H1 (cell line): ENCODE measurements at regions not wholly inside any gene's neighbourhood (a gene's known extent, or its start where the extent isn't known, plus 50 kb on each side); places are given as distances from the start of the nearest gene placed in this dataset.

Experiments
- CTCF ChIA-PET: fragments of 300-600 bp; sonication (Branson Sonifier 250); formaldehyde crosslinking; loops from one replicate; lab custom pipeline; 2021; ENCODE audit not compliant: partially characterized antibody; lab: Charles Lee
- POLR2A ChIA-PET: fragments of 300-600 bp; sonication (Branson Sonifier 250); formaldehyde crosslinking; loops from one replicate; lab custom pipeline; 2021; ENCODE audit warnings: inconsistent platforms; ENCODE audit not compliant: partially characterized antibody; lab: Charles Lee
- DNase-seq, 2 experiments: peaks; one replicate each; pipeline versions ENCODE4 v3.0.0 to v3.0.0-alpha.2; 2010 to 2022; ENCODE audit warnings: low spot score in 2 of 2, low read depth in 1 of 2, mixed read lengths in 1 of 2
- FAIRE-seq: peaks from 2 replicates; lab custom pipeline; 2011; peaks lifted over from hg19 to GRCh38; lab: Jason Lieb, UNC
- H2AFZ ChIP-seq: 2 replicates; pipeline ENCODE4 v1.8.1; 2012; ENCODE audit warnings: low read length, inconsistent platforms
- H2AK5ac ChIP-seq: 2 replicates; pipeline ENCODE4 v1.6.1; 2013; ENCODE audit warnings: low read depth, low read length
- H2BK120ac ChIP-seq: replicated peaks from 2 replicates; pipeline ENCODE3; 2013; ENCODE audit warnings: low read depth, low read length, inconsistent platforms
- H2BK12ac ChIP-seq: 2 replicates; pipeline ENCODE4 v1.6.1; 2013; ENCODE audit warnings: low read depth, low read length
- H2BK15ac ChIP-seq: 2 replicates; pipeline ENCODE4 v1.6.1; 2013; ENCODE audit warnings: low read length
- H2BK20ac ChIP-seq: 2 replicates; pipeline ENCODE4 v1.6.1; 2013; ENCODE audit warnings: low read length
- H2BK5ac ChIP-seq: 2 replicates; pipeline ENCODE4 v1.6.1; 2013; ENCODE audit warnings: low read depth, low read length
- H3K14ac ChIP-seq: 2 replicates; pipeline ENCODE4 v1.6.1; 2013; ENCODE audit warnings: inconsistent platforms; ENCODE audit not compliant: insufficient read length
- H3K18ac ChIP-seq: 2 replicates; pipeline ENCODE4 v1.6.1; 2013; ENCODE audit warnings: low read length; ENCODE audit errors: extremely low read depth
- H3K23ac ChIP-seq: 2 replicates; pipeline ENCODE4 v1.6.1; 2013; ENCODE audit warnings: inconsistent platforms; ENCODE audit not compliant: insufficient read length
- H3K23me2 ChIP-seq: 2 replicates; pipeline ENCODE4 v1.6.1; 2013; ENCODE audit warnings: low read depth, low read length
- H3K27ac ChIP-seq: 2 replicates; pipeline ENCODE4 v1.6.1; 2011; ENCODE audit warnings: low read depth, low read length, inconsistent platforms
- H3K27me3 ChIP-seq, 4 experiments: replicated peaks in 1 of 4; 1 replicate in 1 of 4; 2 replicates in 3 of 4; pipeline versions ENCODE4 v1.6.1 to v1.8.1; 2011 to 2013; ENCODE audit warnings: low read length in 3 of 4, mild to moderate bottlenecking in 3 of 4, inconsistent platforms in 2 of 4, mixed read lengths in 2 of 4, moderate library complexity in 1 of 4; ENCODE audit not compliant: control insufficient read depth in 3 of 4, insufficient read depth in 3 of 4; ENCODE audit errors: extremely low read depth in 1 of 4
- H3K36me3 ChIP-seq, 4 experiments: 2 replicates each; pipeline versions ENCODE4 v1.6.1 to v1.8.1; 2011 to 2013; ENCODE audit warnings: mild to moderate bottlenecking in 4 of 4, low read length in 3 of 4, moderate library complexity in 2 of 4, control low read depth in 1 of 4, inconsistent platforms in 1 of 4; ENCODE audit not compliant: insufficient read depth in 4 of 4, control insufficient read depth in 2 of 4
- H3K4ac ChIP-seq: replicated peaks from 2 replicates; pipeline ENCODE3; 2013; ENCODE audit warnings: low read length, low read depth, mixed read lengths, inconsistent platforms; ENCODE audit not compliant: insufficient read length
- H3K4me1 ChIP-seq, 4 experiments: replicated peaks in 1 of 4; 1 replicate in 1 of 4; 2 replicates in 3 of 4; pipeline versions ENCODE4 v1.6.1 to v1.8.1; 2011 to 2013; ENCODE audit warnings: low read length in 3 of 4, inconsistent platforms in 2 of 4, mixed read lengths in 1 of 4; ENCODE audit not compliant: insufficient read depth in 4 of 4, control insufficient read depth in 3 of 4
- H3K4me2 ChIP-seq, 2 experiments: 2 replicates each; pipeline versions ENCODE4 v1.6.1 to v1.8.1; 2011 to 2013; ENCODE audit warnings: low read depth in 2 of 2, low read length in 2 of 2, control low read depth in 1 of 2, inconsistent platforms in 1 of 2, mild to moderate bottlenecking in 1 of 2; ENCODE audit not compliant: insufficient read depth in 1 of 2
- H3K4me3 ChIP-seq, 4 experiments: fragments of 200-600, 300-600 bp in 1 of 4; sonication (generic), shearing (Covaris generic), sonication (Bioruptor Twin) in 1 of 4; 2 replicates each; pipeline versions ENCODE4 v1.5.1 to v1.8.1; 2011 to 2016; ENCODE audit warnings: low read length in 4 of 4, low read depth in 3 of 4, control low read depth in 2 of 4, inconsistent platforms in 2 of 4, mild to moderate bottlenecking in 2 of 4, mixed read lengths in 1 of 4, moderate library complexity in 1 of 4; ENCODE audit not compliant: insufficient read depth in 2 of 4; ENCODE audit errors: extremely low read depth in 1 of 4
- H3K56ac ChIP-seq: replicated peaks from 2 replicates; pipeline ENCODE3; 2013; ENCODE audit warnings: low read depth, mild to moderate bottlenecking, mixed read lengths, low read length, inconsistent platforms; ENCODE audit not compliant: insufficient read length
- H3K79me1 ChIP-seq: 2 replicates; pipeline ENCODE4 v1.6.1; 2013; ENCODE audit warnings: low read depth, low read length, control low read depth
- H3K79me2 ChIP-seq, 2 experiments: 2 replicates each; pipeline versions ENCODE4 v1.6.1 to v1.8.1; 2012 to 2013; ENCODE audit warnings: low read length in 2 of 2, mild to moderate bottlenecking in 2 of 2, inconsistent platforms in 1 of 2; ENCODE audit not compliant: insufficient read depth in 2 of 2, control insufficient read depth in 1 of 2
- H3K9ac ChIP-seq, 4 experiments: replicated peaks in 1 of 4; 1 replicate in 1 of 4; 2 replicates in 3 of 4; pipeline versions ENCODE4 v1.6.1 to v1.8.1; 2011 to 2013; ENCODE audit warnings: low read depth in 3 of 4, low read length in 3 of 4, control low read depth in 2 of 4, mild to moderate bottlenecking in 2 of 4, moderate library complexity in 2 of 4, inconsistent platforms in 1 of 4; ENCODE audit errors: extremely low read depth in 1 of 4
- H3K9me3 ChIP-seq, 2 experiments: 2 replicates each; pipeline versions ENCODE4 v1.6.1 to v1.8.1; 2012 to 2013; ENCODE audit warnings: mild to moderate bottlenecking in 2 of 2, moderate library complexity in 2 of 2, control low read depth in 1 of 2, inconsistent platforms in 1 of 2, low read depth in 1 of 2, low read length in 1 of 2, mixed read lengths in 1 of 2; ENCODE audit not compliant: insufficient read depth in 2 of 2
- H4K20me1 ChIP-seq, 2 experiments: replicated peaks in 1 of 2; 2 replicates each; pipeline versions ENCODE3 to v1.8.1; 2011 to 2013; ENCODE audit warnings: inconsistent platforms in 2 of 2, low read length in 2 of 2, mild to moderate bottlenecking in 1 of 2; ENCODE audit not compliant: insufficient read depth in 2 of 2, control insufficient read depth in 1 of 2
- H4K5ac ChIP-seq: 2 replicates; pipeline ENCODE4 v1.6.1; 2013; ENCODE audit warnings: low read length, low read depth, mixed read lengths, inconsistent platforms; ENCODE audit not compliant: insufficient read length
- H4K8ac ChIP-seq: 2 replicates; pipeline ENCODE4 v1.8.0; 2013; ENCODE audit warnings: mild to moderate bottlenecking, moderate library complexity, low read length, inconsistent platforms; ENCODE audit not compliant: insufficient read depth; ENCODE audit errors: extremely low read depth
- H4K91ac ChIP-seq: replicated peaks from 2 replicates; pipeline ENCODE3; 2013; ENCODE audit warnings: low read length, mixed read lengths, inconsistent platforms; ENCODE audit not compliant: insufficient read length
- BRCA1 ChIP-seq: IDR thresholded peaks from 2 replicates; pipeline ENCODE4 v1.6.1; 2012; ENCODE audit warnings: low read depth, low read length, improper control_type of control experiment
- CBX8 ChIP-seq: fragments of 300-800, 300-1000 bp; sonication (generic); IDR thresholded peaks from 2 replicates; pipeline ENCODE4 v1.7.1; 2016; ENCODE audit warnings: low read depth, low read length, borderline replicate concordance
- CHD2 ChIP-seq: IDR thresholded peaks from 2 replicates; pipeline ENCODE4 v1.6.1; 2012; ENCODE audit warnings: low read length, improper control_type of control experiment
- EP300 ChIP-seq, 2 experiments: IDR thresholded peaks; 1 replicate in 1 of 2; 2 replicates in 1 of 2; pipeline ENCODE4 v1.6.1; 2011 to 2012; ENCODE audit warnings: low read depth in 2 of 2, low read length in 2 of 2, mild to moderate bottlenecking in 2 of 2, borderline replicate concordance in 1 of 2, inconsistent platforms in 1 of 2, moderate library complexity in 1 of 2
- EZH2 ChIP-seq: fragments of 200-600 bp; sonication (generic); IDR thresholded peaks from 2 replicates; pipeline ENCODE4 v1.7.1; 2012; ENCODE audit warnings: low read depth, mild to moderate bottlenecking, moderate library complexity, low read length, inconsistent platforms; ENCODE audit not compliant: severe bottlenecking
- FOSL1 ChIP-seq: IDR thresholded peaks from 2 replicates; pipeline ENCODE4 v1.6.1; 2011; ENCODE audit warnings: mild to moderate bottlenecking, low read depth, low read length, moderate library complexity; ENCODE audit not compliant: insufficient read depth
- HDAC2 ChIP-seq, 2 experiments: fragments of 300-600 bp in 1 of 2; sonication (generic) in 1 of 2; IDR thresholded peaks; 2 replicates each; pipeline ENCODE4 v1.6.1; 2011 to 2012; ENCODE audit warnings: low read depth in 2 of 2, low read length in 2 of 2, mild to moderate bottlenecking in 2 of 2, moderate library complexity in 2 of 2, borderline replicate concordance in 1 of 2, inconsistent platforms in 1 of 2
- KDM5A ChIP-seq: fragments of 200-600 bp; IDR thresholded peaks from 2 replicates; pipeline ENCODE4 v1.7.1; 2012; ENCODE audit warnings: mild to moderate bottlenecking, low read length, inconsistent platforms, mixed read lengths
- POU5F1 ChIP-seq: IDR thresholded peaks from 2 replicates; pipeline ENCODE4 v1.6.1; 2011; ENCODE audit warnings: low read depth, mild to moderate bottlenecking, low read length, moderate library complexity
- RNF2 ChIP-seq: fragments of 200-900, 300-1000 bp; sonication (generic); IDR thresholded peaks from 2 replicates; pipeline ENCODE4 v1.7.1; 2016; ENCODE audit warnings: borderline replicate concordance, low read depth, mild to moderate bottlenecking, antibody characterized with exemption, low read length; ENCODE audit not compliant: poor library complexity, severe bottlenecking; ENCODE audit errors: missing control alignments
- SIX5 ChIP-seq: IDR thresholded peaks from 2 replicates; pipeline ENCODE4 v1.6.1; 2011; ENCODE audit warnings: mild to moderate bottlenecking, low read depth, low read length
- SP4 ChIP-seq: IDR thresholded peaks from 2 replicates; pipeline ENCODE4 v1.6.1; 2012; ENCODE audit warnings: low read length, inconsistent platforms
- SRF ChIP-seq: IDR thresholded peaks from 2 replicates; pipeline ENCODE4 v1.6.1; 2011; ENCODE audit warnings: mild to moderate bottlenecking, low read depth, low read length, moderate library complexity
- TBP ChIP-seq: IDR thresholded peaks from 2 replicates; pipeline ENCODE4 v1.6.1; 2011; ENCODE audit warnings: low read depth, low read length, improper control_type of control experiment
- TCF12 ChIP-seq: IDR thresholded peaks from 2 replicates; pipeline ENCODE4 v1.6.1; 2011; ENCODE audit warnings: low read depth, mild to moderate bottlenecking, low read length
- WGBS, 2 experiments: shearing (Covaris generic) in 1 of 2; methylation state at CpG; one replicate each; pipeline versions ENCODE4 v1.1.6 to v1.1.7; 2013 to 2015; ENCODE audit warnings: low lambda C conversion rate in 2 of 2, mixed read lengths in 2 of 2, inconsistent platforms in 1 of 2, low coverage in 1 of 2, missing lambda C conversion rate in 1 of 2; ENCODE audit not compliant: insufficient replicate concordance in 2 of 2, insufficient coverage in 1 of 2, insufficient read length in 1 of 2; ENCODE audit errors: extremely low coverage in 1 of 2, missing lambda C conversion rate in 1 of 2; 5-methylcytosine and 5-hydroxymethylcytosine counted together

DNA sequence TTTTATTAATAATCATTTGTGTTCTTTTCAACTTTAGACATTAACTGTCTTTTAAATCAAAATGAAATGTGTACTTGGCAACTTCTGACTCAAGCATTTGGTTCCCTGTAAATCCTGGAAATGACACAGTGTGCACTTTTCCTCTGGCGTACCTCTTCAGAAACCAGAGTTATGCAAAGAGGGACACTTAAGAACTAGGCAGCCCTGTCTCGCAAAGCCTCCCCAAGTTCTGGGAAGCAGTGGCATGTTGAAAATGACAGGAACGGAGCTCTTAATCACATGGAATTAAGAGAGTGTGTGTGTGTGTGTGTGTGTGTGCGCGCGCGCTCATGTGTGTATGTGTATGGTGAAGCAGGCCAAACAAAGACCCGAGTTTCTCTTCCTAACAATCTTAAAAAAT, 707.4 kb downstream of the MECOM start:
- H3K4me2 ChIP-seq = no peak overlapping the region
- H3K23ac ChIP-seq = no peak overlapping the region
- no peaks in the 10 kb centered on the region for H4K20me1 ChIP-seq
- H2BK5ac ChIP-seq = no peak overlapping the region
- no peaks in the 10 kb centered on the region for H3K79me1 ChIP-seq
- peaks cover 0 to 1% (median 0%) of the 10 kb centered on the region in 4 experiments; a peak in 1 of 7 replicates for H3K27me3 ChIP-seq
- peaks cover 4 to 6% of the 10 kb centered on the region in 2 experiments; a peak in 2 of 4 replicates for H3K9me3 ChIP-seq
- WGBS, 2 experiments = 75% methylated on average over 8 of the region's 8 CpGs; no CpG with 5 or more reads in 1 of the 2 experiments
- ChIA-PET POLR2A (no interaction called here), CTCF (interaction anchor here (0.9 to 1.2 kb wide), 3 partner anchors 19 to 1453 kb away, joined by 3 read pairs; no protein-coding TSS in a partner anchor)
- no peak overlapping the region for H4K8ac ChIP-seq
- H3K27ac ChIP-seq = no peak overlapping the region
- no peak overlapping the region for H3K4me3 ChIP-seq
- H3K14ac ChIP-seq = no peak overlapping the region
- H3K23me2 ChIP-seq = no peaks in the 10 kb centered on the region
- no peak overlapping the region for H2BK15ac ChIP-seq
- H3K36me3 ChIP-seq = no peaks in the 10 kb centered on the region
- H4K91ac ChIP-seq = no peak overlapping the region
- H3K4me1 ChIP-seq = peaks cover 0 to 7% (median 0%) of the 10 kb centered on the region in 4 experiments; a peak in 2 of 7 replicates
- no peak overlapping the region for H3K4ac ChIP-seq
- no peak overlapping the region for H2BK120ac ChIP-seq
- H3K18ac ChIP-seq = no peak overlapping the region
- H3K79me2 ChIP-seq = no peaks in the 10 kb centered on the region
- DNase-seq = no peak
- no peak for FAIRE-seq
- H2BK20ac ChIP-seq = no peak overlapping the region
- H2BK12ac ChIP-seq = no peak overlapping the region
- no peak overlapping the region for H2AFZ ChIP-seq
- H3K56ac ChIP-seq = no peak overlapping the region
- no peak overlapping the region for H4K5ac ChIP-seq
- no peak overlapping the region for H3K9ac ChIP-seq
- H2AK5ac ChIP-seq = no peak overlapping the region
- TF ChIP-seq HDAC2 (IDR thresholded peaks at IDR 0.05; ENCODE audit: borderline replicate concordance in 1 of 2, low read depth in 2 of 2, low read length in 2 of 2) (no peak), SP4 (no peak), SRF (no peak), TBP (no peak), CHD2 (no peak), FOSL1 (no peak), CBX8 (no peak), EZH2 (no peak), EP300 (IDR thresholded peaks at IDR 0.05; ENCODE audit: borderline replicate concordance in 1 of 2, low read depth in 2 of 2, low read length in 2 of 2) (no peak), KDM5A (no peak), SIX5 (no peak), RNF2 (no peak), POU5F1 (no peak), BRCA1 (no peak), TCF12 (no peak)
